Adipocyte (in vitro differentiated cells): ENCODE measurements at regions not wholly inside any gene's neighbourhood (a gene's known extent, or its start where the extent isn't known, plus 50 kb on each side); places are given as distances from the start of the nearest gene placed in this dataset.
A peak's percentile ranks its signal among the peaks of the same experiment; 100 is the strongest.

Source experiments
- DNase-seq: peaks from one replicate; pipeline ENCODE4 v3.0.0-alpha.2; 2015; ENCODE audit warnings: low read depth
- H3K27me3 ChIP-seq: replicated peaks from 2 replicates; pipeline ENCODE4 v1.7.0; 2013; ENCODE audit warnings: mild to moderate bottlenecking, low read length, moderate library complexity; ENCODE audit not compliant: control insufficient read depth, insufficient read depth
- H3K36me3 ChIP-seq: 2 replicates; pipeline ENCODE4 v1.7.0; 2013; ENCODE audit warnings: low read length, mild to moderate bottlenecking, moderate library complexity; ENCODE audit not compliant: control insufficient read depth, insufficient read depth, severe bottlenecking
- H3K4me1 ChIP-seq: 2 replicates; pipeline ENCODE4 v1.7.0; 2013; ENCODE audit warnings: mild to moderate bottlenecking, low read length, moderate library complexity; ENCODE audit not compliant: control insufficient read depth, insufficient read depth
- H3K4me3 ChIP-seq: 2 replicates; pipeline ENCODE4 v1.7.0; 2013; ENCODE audit warnings: mild to moderate bottlenecking, low read length, moderate library complexity
- H3K9ac ChIP-seq: 2 replicates; pipeline ENCODE4 v1.7.0; 2013; ENCODE audit warnings: mild to moderate bottlenecking, low read length, moderate library complexity
- H3K9me3 ChIP-seq: 2 replicates; pipeline ENCODE4 v1.7.0; 2013; ENCODE audit warnings: mild to moderate bottlenecking, low read length, moderate library complexity; ENCODE audit not compliant: control insufficient read depth

- Histone ChIP-seq H3K4me1 (peaks cover 20% of the 10 kb centered on the region), H3K9ac (no peak overlapping the region), H3K4me3 (no peak overlapping the region), H3K36me3 (no peaks in the 10 kb centered on the region), H3K9me3 (peaks cover 19% of the 10 kb centered on the region), H3K27me3 (peaks cover 3% of the 10 kb centered on the region)
- DNase-seq = no peak
Observed at GRCh38 chr12:124642105-124642504, 74.7 kb upstream of the NCOR2 start.

DNA sequence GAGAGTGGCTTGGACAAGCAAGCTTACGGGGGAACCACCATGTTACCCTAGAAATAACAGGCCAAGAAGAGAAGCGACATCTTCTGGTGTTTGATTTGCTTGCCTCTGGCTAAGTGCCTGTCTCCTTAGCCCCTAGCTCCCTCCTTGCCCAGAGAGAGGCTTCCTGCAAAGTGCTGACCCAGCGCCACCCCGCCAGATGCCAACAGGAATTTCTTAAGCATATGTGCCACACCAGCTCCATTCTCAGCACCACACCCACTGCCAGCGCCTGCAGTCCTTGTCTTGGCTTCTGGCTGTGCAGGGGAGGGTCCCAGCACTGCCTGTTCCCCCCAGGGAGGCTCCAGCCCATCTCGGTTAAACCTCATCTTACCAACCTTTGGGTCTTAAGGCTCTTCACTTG lies 74.2 kb upstream of the NCOR2 start:
- DNase-seq = no peak
- no peaks in the 10 kb centered on the region for H3K36me3 ChIP-seq
- no peak overlapping the region for H3K4me3 ChIP-seq
- peaks cover 19% of the 10 kb centered on the region for H3K9me3 ChIP-seq
- no peak overlapping the region for H3K9ac ChIP-seq
- H3K4me1 ChIP-seq = peaks cover 20% of the 10 kb centered on the region
- peaks cover 3% of the 10 kb centered on the region for H3K27me3 ChIP-seq

GRCh38 chr12:124640056-124640455 lies 72.6 kb upstream of the NCOR2 start:
- DNase-seq = peak; percentile 41
- peak overlapping the region; percentile 7 for H3K4me3 ChIP-seq
- H3K4me1 ChIP-seq = peaks cover 20% of the 10 kb centered on the region
- H3K27me3 ChIP-seq = no peaks in the 10 kb centered on the region
- H3K9ac ChIP-seq = no peak overlapping the region
- peaks cover 26% of the 10 kb centered on the region for H3K9me3 ChIP-seq
- H3K36me3 ChIP-seq = no peaks in the 10 kb centered on the region

DNA sequence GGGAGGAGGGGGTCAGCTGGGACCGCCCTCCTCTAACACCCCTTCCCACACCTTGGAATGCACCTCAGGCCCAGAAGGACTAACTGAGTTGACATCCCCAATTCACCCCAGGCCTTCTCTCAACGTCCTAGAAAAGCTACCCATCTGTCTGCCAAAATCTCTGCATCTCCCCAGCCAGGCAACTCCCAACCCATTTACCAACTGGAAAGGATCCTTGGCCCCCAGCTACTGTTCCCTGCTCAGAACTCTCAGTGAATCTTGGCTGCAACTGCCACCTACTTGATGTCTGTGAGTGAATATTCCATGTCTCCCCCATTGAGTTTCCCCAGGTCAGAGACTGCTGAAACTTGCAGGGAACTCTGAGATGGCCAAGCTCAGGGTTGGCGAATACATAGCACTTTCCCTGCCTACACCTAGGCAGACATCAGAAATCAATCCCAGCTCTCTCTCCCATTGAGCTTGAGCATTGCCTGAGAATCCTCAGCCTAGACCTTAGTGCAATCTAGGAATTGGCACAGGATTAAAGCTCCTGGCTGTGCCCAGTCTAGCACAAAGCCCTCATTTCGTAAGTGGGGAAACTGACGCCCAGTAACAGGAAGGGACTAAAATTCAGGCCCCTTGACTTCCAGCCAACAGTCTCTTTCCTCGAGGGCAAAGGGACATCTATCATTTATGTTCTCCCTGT lies 71.9 kb upstream of the NCOR2 start:
- Histone ChIP-seq H3K9ac (no peak overlapping the region), H3K4me3 (peak overlapping the region; percentile 7), H3K36me3 (no peaks in the 10 kb centered on the region), H3K9me3 (peaks cover 26% of the 10 kb centered on the region), H3K4me1 (peaks cover 20% of the 10 kb centered on the region), H3K27me3 (no peaks in the 10 kb centered on the region)
- DNase-seq = no peak

DNA sequence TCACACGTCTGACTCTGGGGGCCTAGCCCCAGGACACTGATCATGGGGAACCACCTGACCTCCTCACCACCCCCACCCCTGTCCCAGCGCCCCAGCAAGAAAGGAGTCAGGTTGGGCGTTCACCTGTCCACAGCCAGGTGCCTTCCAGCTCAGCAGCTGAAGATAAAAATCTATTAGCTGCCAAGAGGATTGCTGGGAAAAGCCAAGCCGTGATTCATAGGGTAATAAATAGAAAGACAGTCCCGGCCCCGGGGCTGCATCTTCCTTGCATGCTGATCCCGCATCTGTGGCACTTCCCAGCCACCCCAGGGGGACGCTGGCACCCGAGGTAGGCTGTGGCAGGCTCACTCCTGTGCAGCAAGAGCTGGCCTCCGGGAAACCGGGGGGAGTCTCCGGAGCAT lies 70.2 kb upstream of the NCOR2 start:
- Histone ChIP-seq H3K9ac (no peak overlapping the region), H3K27me3 (no peaks in the 10 kb centered on the region), H3K4me1 (peaks cover 27% of the 10 kb centered on the region), H3K36me3 (no peaks in the 10 kb centered on the region), H3K4me3 (no peak overlapping the region), H3K9me3 (peaks cover 26% of the 10 kb centered on the region)
- DNase-seq = no peak

DNA sequence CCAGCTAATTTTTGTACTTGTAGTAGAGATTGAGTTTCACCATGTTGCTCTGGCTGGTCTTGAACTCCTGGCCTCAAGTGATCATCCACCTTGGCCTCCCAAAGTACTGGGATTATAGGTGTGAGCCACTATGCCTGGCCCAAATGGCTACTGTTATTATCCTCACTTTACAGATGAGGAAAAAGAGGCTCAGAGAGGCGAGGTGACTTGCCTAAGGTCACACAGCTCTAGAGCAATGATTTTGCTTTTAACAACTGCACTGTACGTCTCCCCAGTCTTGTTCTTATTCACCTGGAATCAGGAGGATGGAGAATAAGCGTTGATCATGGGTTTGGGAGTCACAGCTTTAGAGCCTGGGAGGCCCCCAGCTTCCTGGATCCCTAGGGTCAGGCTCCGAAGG lies 69.8 kb upstream of the NCOR2 start:
- H3K4me1 ChIP-seq = peaks cover 30% of the 10 kb centered on the region
- H3K36me3 ChIP-seq = no peaks in the 10 kb centered on the region
- H3K9ac ChIP-seq = no peak overlapping the region
- H3K9me3 ChIP-seq = peaks cover 26% of the 10 kb centered on the region
- no peak for DNase-seq
- H3K27me3 ChIP-seq = no peaks in the 10 kb centered on the region
- no peak overlapping the region for H3K4me3 ChIP-seq

DNA sequence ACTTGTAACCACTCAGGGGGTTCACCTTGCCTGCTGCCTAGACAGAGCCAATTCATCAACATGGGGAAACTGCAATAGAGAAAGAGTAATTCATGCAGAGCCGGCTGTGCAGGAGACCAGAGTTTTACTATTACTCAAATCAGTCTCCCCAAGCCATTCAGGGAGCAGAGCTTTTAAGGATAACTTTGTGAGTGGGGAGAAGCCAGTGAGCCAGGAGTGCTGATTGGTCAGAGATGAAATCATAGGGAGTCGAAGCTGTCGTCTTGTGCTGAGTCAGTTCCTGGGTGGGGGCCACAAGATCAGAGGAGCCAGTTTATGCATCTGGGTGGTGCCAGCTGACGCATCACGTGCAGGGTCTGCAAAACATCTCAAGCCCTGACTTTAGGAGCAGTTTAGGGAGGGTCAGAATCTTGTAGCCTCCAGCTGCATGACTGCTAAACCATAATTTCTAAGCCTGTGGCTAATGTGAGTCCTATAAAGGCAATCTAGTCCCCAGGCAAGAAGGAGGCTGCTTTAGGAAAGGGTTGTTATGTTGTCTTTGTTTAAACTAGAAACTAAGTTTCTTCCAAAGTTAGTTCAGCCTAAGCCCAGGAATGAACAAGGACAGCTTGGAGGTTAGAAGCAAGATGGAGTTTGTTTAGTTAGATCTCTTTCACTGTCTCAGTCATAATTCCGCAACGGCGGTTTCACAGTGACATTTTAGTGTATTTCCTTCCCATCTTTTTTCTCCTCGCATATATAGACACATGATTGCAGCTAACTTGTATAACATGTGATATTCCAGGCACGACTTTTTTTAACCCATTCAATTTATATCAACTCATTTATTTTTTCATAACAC lies 68.9 kb upstream of the NCOR2 start:
- DNase-seq = no peak
- Histone ChIP-seq H3K4me3 (no peak overlapping the region), H3K9ac (no peak overlapping the region), H3K27me3 (no peaks in the 10 kb centered on the region), H3K4me1 (peaks cover 30% of the 10 kb centered on the region), H3K36me3 (no peaks in the 10 kb centered on the region), H3K9me3 (peaks cover 26% of the 10 kb centered on the region)

- DNase-seq = no peak
- Histone ChIP-seq H3K4me1 (peaks cover 34% of the 10 kb centered on the region), H3K36me3 (no peaks in the 10 kb centered on the region), H3K4me3 (no peak overlapping the region), H3K27me3 (no peaks in the 10 kb centered on the region), H3K9ac (no peak overlapping the region), H3K9me3 (peaks cover 21% of the 10 kb centered on the region)
Observed at GRCh38 chr12:124635316-124635715, 67.9 kb upstream of the NCOR2 start.

- Histone ChIP-seq H3K27me3 (no peaks in the 10 kb centered on the region), H3K4me1 (peaks cover 30% of the 10 kb centered on the region), H3K9me3 (peaks cover 6% of the 10 kb centered on the region), H3K4me3 (no peak overlapping the region), H3K9ac (no peak overlapping the region), H3K36me3 (no peaks in the 10 kb centered on the region)
- peak; percentile 38 for DNase-seq
Observed at GRCh38 chr12:124633365-124634362, 66.3 kb upstream of the NCOR2 start.

DNA sequence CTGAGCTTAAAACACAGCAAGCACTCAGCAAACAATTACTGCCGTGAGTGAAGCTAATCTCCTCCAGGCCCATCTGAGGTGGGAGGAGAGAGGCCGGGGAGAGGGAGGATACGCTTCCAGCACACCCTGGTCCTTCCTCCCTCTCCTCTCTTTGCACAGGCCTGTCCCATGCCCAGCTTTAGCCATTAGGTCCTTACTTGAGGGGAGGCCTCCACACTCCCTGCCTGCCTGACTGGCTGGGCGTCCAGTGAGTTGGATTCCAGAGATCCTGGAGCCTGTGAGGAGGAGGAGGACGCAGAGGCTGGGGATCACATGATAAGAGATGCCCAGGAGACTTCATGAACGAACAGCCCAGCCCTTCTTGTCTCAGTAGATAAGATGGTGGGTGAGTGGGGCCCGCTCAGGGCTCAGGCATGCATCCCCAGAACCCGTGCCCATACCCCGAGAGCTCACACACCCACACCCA lies 65.1 kb upstream of the NCOR2 start:
- peak overlapping the region; percentile 2 for H3K9ac ChIP-seq
- DNase-seq = no peak
- H3K4me3 ChIP-seq = no peak overlapping the region
- no peaks in the 10 kb centered on the region for H3K36me3 ChIP-seq
- H3K9me3 ChIP-seq = peaks cover 6% of the 10 kb centered on the region
- no peaks in the 10 kb centered on the region for H3K27me3 ChIP-seq
- H3K4me1 ChIP-seq = peaks cover 30% of the 10 kb centered on the region
